ENCODE measurements at regions not wholly inside any gene's neighbourhood (a gene's known extent, or its start where the extent isn't known, plus 50 kb on each side); places are given as distances from the start of the nearest gene placed in this dataset.

DNA sequence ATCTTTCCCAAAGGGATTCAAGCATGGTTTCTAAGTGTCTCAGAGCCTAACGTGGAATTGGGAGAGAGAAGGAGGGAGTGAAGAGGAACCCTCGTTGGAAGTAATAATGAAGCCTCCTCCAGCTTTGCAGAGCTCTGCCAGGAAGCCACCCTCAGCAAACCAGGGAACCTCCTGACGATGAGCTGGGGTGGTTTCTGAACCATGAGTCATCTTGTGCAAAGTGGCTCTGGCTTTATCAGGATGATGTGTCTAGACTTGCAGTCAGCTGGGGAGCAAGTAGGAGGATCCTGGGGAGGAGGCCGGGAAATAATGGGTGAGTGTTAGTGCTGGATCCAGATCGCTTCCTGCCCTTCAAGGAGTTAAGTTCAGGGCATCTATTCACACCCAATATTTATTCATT is 191.7 kb upstream of the RBFOX1 start:
- dilution Hi-C loops (cut with HindIII; ENCODE audit: low sequenced_read_pairs, unreplicated experiment) (no loop called here), in situ Hi-C loops (cut with MboI; ENCODE audit: low sequenced_read_pairs) (no loop called here), intact Hi-C loops (cut with micrococcal nuclease) (no loop called here)
- Histone ChIP-seq H3K18ac (ENCODE audit: low read depth, low read length) (no peak overlapping the region), H2BK20ac (ENCODE audit: low read depth, low read length) (no peak overlapping the region), H3K4me3 (ENCODE audit: insufficient read depth, low read depth, low read length) (no peak overlapping the region), H2AFZ (replicated peaks; ENCODE audit: low read length, poor library complexity) (no peak overlapping the region), H3K27ac (ENCODE audit: insufficient read depth, low read length) (no peak overlapping the region), H3K9me3 (ENCODE audit: control insufficient read depth, insufficient read depth, low read length) (peaks cover 13% of the 10 kb centered on the region), H3K79me1 (ENCODE audit: low read depth in 1 of 2, low read length in 2 of 2) (no peaks in the 10 kb centered on the region), H3K9ac (ENCODE audit: low read depth, low read length) (no peak overlapping the region), H3K14ac (replicated peaks; ENCODE audit: low read depth, low read length) (no peak overlapping the region), H4K91ac (ENCODE audit: insufficient read depth, low read depth, low read length) (no peak overlapping the region), H3K23ac (ENCODE audit: low read depth, low read length) (no peak overlapping the region), H4K20me1 (ENCODE audit: insufficient read depth, low read length) (no peaks in the 10 kb centered on the region), H3K4me1 (ENCODE audit: control insufficient read depth, insufficient read depth, low read length) (no peaks in the 10 kb centered on the region), H4K8ac (ENCODE audit: low read depth in 2 of 2, low read length in 2 of 2) (no peak overlapping the region), H3K4me2 (ENCODE audit: low read depth, low read length) (no peak overlapping the region), H2BK5ac (ENCODE audit: low read depth, low read length, poor library complexity, severe bottlenecking) (no peak overlapping the region), H3K56ac (ENCODE audit: extremely low read depth, insufficient read depth, low read length) (no peak overlapping the region), H3K9me1 (ENCODE audit: insufficient read depth, low read length) (no peaks in the 10 kb centered on the region), H3K36me3 (ENCODE audit: control insufficient read depth, insufficient read depth, low read length) (no peaks in the 10 kb centered on the region), H2AK9ac (replicated peaks; ENCODE audit: low read depth, low read length, poor library complexity) (no peak overlapping the region), H4K5ac (ENCODE audit: low read depth, low read length) (no peak overlapping the region), H2BK15ac (ENCODE audit: low read depth, low read length) (no peak overlapping the region), H3K27me3 (ENCODE audit: control insufficient read depth, insufficient read depth, low read length) (no peaks in the 10 kb centered on the region), H2BK120ac (ENCODE audit: low read depth, low read length) (no peak overlapping the region), H2AK5ac (ENCODE audit: low read depth, low read length) (no peak overlapping the region), H3K4ac (ENCODE audit: low read depth, low read length) (no peak overlapping the region)
- ChIA-PET POLR2A (ENCODE audit: unreplicated experiment) (no interaction called here), CTCF (no interaction called here)
- TF ChIP-seq, protein P1, sequence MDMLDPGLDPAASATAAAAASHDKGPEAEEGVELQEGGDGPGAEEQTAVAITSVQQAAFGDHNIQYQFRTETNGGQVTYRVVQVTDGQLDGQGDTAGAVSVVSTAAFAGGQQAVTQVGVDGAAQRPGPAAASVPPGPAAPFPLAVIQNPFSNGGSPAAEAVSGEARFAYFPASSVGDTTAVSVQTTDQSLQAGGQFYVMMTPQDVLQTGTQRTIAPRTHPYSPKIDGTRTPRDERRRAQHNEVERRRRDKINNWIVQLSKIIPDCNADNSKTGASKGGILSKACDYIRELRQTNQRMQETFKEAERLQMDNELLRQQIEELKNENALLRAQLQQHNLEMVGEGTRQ (IDR thresholded peaks at IDR 0.05; ENCODE audit: low read depth, low read length): no peak
- TF ChIP-seq CHD1 (IDR thresholded peaks at IDR 0.05; ENCODE audit: low read depth, low read length): no peak
- no peak for TF ChIP-seq SMC3 (IDR thresholded peaks at IDR 0.05; ENCODE audit: low read depth, low read length)
- no peak for TF ChIP-seq CEBPB (IDR thresholded peaks at IDR 0.05; ENCODE audit: low read depth, low read length)
- TF ChIP-seq RFX5 (IDR thresholded peaks at IDR 0.05; ENCODE audit: low read depth, low read length): no peak
- TF ChIP-seq RCOR1 (IDR thresholded peaks at IDR 0.05; ENCODE audit: insufficient replicate concordance, low read length): no peak
- no peak for TF ChIP-seq RAD21 (IDR thresholded peaks at IDR 0.05; ENCODE audit: low read length)
- BruUV-seq (replicated peaks): no TSS peak
- no CpG with 5 or more reads among the region's 5 CpGs for WGBS, 2 experiments (ENCODE audit: extremely low coverage in 2 of 2, insufficient read length in 1 of 2)
- ATAC-seq (ENCODE audit: low read depth) (no peak), DNase-seq (no peak)
